HG02610 (cell line): ENCODE measurements at regions not wholly inside any gene's neighbourhood (a gene's known extent, or its start where the extent isn't known, plus 50 kb on each side); places are given as distances from the start of the nearest gene placed in this dataset.

Experiments used
- ATAC-seq: cut with Tn5 transposase; IDR thresholded peaks from one replicate; pipeline ENCODE4 v1.9.1; 2021; ENCODE audit warnings: mild to moderate bottlenecking, moderate library complexity; ENCODE audit not compliant: unreplicated experiment

DNA sequence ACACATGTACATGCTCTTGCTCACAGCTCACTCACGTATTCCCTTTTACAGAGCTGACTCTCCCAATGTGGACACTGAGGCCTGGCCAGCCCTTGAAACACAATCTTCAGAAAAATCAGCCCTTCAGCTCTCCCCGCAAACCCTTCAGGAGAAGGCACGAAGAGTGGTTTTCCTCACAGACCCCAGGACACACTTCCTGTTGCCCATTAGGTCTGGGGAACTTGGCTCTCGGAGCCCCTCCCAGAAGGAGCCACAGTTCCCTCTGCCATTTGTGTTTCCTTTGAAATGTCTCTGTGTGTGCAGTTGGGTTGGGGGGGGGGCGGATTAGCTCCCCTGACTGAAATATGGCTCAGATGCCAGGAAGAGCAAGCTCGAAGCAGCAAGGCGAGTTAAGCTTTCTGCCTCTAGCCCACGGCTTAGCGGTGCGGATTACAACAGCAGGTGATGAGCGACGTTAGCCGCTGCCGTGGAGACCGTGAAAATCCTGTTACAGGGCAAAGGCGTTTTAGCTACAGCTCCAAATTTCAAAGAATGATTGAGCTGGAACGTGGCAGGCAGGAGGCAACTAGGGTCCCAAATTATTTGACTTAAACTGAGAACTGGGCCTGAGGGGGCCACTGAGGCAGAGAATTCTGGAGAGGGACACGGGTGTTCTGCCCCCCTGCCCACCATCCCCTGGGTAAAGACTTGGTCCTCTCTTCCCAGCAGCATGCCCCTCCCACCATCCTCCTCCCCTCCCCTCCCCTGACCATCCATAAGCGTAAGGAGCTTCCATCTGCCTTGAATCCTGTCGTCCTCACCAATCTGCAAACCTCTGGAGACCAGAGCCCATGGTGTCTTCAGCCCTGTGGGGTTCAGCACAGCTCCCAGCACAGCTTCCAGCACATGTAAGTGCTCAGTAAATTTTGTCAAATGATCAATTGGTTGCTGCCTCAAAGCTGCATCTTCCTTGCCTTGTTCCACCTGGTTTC, 598.6 kb downstream of the BUD13 start:
- no peak for ATAC-seq

DNA sequence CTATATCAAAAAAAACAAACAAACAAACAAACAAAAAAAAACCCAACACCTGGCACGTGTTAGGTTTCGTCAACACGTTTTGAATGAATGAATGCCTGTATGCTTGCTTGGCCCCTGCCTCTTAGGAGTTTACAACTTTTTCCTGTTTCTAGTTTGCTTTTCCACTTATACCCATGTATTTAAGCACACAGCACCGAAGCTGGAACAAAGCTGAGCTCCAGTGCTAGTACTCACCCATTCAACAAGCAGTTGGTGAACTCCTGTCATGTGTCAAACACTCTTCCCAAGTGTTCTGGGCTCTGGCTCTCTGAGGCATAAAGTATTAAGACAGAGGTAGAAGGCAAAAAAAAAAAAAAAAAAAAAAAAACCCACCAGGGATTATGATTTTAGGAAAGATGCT, 599.3 kb downstream of the BUD13 start:
- ATAC-seq, result no peak

DNA sequence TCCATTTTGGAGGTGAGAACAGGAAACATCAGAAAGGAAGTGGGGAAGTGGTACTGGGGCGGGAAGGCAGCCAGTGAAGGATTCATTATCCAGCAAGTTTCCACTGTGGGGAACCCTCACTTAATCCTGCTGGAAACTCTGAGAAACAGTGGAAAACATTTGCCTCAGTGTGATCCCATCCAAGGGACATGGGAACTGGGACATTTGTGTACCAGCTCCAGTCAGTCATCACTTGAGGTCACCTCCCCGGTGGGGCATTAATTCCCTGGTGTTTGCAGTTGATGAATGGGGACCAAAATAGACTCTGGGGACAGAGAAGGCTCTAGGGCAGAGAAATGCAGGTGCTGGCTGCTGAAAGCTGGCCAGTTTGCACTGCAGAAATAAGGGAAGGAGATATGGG, 599.9 kb downstream of the BUD13 start:
- no peak for ATAC-seq

DNA sequence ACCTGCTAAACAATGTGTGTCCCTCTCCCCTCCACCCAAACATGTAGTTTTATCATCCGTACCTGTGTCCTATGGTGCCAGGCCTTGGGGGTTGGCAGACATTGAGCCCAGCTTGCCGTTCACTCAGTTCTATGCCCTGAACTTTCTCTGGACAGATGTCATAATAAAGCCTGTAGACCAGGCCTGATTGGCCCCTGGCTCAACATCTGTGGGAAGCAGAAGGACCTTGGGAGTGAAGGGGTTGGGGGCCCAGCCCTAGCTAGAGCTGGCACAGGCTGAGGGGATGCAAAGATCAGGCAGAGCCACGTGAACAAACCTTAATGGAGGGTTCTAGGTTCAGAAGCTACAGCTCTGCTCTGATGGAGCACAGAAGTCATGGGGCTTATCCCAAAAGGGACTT, 600.6 kb downstream of the BUD13 start:
- ATAC-seq, result no peak

DNA sequence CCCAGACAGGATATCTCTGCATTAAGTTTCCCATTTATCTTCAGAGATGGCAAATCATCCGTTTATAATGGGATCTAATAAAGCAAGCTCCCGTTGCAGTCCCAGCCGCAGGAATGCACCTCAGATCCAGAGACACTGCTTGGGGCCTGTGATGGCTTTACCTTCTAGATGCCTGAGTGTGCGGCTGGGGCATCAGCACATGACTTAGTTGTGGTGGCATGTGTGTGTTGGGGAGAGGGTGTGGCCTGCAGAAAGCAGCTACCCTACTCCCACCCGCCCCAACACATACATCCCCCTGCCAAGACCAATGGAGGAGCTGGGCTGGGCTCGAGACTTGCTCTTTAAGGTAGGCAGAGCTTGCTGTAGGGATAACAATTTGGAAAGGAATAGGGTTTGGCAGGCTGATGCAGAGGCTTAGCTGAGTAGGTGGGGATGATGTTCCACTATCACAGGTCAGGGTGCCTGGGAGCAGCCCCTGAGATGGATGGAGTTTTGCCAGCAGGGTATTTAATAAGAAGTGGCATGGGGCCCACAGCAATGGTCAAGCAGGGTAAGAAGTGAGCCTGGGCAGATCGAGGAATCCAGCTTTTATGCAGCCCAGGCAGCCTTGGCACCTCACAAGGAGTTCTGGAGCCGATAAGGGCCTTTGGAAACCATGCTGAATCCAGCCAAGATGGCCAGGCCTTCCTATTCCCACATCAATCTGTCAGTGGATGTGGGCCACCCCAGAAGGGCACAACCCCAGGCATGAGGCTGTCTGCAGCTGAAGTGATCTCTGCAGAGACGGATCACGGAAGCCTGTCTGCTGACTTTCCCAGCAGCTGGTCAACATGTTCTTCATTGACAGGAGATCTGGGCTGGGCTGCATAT, 601.3 kb downstream of the BUD13 start:
- no peak for ATAC-seq

DNA sequence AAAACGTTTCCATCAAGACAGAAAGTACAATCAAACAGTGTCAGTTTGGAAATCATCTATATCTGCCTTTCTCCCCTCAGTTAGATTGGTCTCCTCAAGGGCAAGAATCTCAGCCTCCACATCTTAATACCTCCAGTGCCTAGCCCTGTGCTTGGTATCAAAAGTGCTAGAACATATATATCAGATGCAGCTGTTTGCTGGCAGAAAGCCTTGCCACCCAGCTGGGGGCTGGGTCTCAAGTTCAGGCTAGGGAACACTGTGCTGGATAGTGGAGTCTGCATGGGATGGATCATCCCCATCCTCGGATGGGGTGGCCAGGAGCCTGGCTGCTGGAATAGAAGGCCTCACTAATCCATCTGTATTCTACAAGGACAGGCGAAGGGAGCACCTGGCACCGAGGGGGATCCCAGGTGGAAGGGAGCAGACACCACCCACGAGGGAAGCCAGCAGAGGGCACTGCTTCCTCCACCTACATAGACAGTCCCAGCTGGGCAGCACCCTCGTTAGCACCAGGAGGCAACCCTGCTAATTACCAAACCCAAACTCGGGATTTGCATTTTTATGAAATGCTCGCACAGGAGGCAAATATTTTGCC, 602.2 kb downstream of the BUD13 start:
- no peak for ATAC-seq

DNA sequence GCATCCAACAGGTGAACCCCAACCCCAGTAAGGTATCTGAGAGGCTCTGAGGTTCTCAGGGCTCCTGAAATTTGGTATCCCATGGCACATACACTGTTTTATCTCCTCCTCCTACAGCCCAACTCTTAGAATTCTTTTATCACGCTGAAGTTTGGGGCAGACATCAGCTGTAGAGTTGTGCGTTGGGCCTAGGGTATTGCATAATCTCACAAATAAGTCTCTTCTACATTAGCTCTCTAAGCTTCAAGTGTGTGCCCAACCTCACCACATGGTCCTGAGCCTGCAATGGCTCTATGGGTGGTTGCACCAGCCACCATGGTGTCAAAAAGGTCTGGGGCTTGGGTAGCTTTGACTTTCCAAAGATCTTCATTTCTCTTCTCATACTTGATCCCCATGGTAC, 603.0 kb downstream of the BUD13 start:
- ATAC-seq, result no peak

DNA sequence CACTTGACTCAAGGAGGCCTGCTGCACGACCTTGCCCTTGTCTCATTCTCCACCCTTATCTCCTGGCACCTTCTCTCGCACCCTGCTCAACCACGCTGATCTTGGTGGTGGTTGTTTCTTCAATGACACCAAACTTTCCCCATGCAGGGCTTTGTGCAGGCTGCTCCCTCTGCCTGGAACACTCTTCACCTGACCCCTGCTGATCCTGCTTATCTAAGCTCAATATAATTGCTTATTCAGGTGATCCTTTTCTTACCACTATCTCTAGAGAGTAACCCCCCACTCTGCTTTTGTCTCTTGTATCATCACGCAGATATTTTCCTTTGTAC, 604.4 kb downstream of the BUD13 start:
- no peak for ATAC-seq

DNA sequence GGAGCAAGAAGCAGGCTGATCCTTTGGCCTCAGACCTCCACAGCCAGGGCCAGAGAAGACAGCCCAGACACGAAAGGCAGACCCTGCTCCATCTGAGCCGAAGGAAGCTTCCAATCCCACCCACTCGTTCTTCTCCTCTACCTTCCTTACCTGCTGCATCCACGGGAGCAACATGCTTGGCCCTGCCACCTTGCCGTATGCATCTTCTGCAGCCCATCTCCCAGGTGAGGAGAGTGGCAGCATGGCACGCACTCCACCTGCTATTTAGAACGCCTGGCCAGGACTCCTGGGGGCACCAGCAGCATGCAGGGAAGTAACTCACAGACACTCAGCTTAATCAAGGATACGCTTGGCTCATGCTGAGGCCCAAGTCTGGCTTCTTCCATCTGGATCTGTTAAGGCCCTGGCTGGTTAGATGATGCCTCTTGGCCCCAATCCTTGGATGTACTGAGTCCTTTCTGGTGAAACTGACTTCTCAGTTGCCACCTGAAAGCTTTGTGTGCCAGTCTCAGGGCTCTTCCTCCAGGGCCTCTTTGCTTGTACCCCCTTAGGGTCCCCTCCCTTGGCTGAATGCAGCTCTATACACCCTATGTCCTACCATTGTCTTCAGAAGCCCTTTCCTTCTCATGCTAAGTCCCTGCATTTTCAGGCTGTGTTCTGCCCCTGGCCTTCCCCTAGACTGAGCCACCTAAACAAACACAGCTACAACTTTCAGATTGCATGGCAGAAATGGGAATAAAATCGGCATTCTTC, 604.9 kb downstream of the BUD13 start:
- no peak for ATAC-seq

DNA sequence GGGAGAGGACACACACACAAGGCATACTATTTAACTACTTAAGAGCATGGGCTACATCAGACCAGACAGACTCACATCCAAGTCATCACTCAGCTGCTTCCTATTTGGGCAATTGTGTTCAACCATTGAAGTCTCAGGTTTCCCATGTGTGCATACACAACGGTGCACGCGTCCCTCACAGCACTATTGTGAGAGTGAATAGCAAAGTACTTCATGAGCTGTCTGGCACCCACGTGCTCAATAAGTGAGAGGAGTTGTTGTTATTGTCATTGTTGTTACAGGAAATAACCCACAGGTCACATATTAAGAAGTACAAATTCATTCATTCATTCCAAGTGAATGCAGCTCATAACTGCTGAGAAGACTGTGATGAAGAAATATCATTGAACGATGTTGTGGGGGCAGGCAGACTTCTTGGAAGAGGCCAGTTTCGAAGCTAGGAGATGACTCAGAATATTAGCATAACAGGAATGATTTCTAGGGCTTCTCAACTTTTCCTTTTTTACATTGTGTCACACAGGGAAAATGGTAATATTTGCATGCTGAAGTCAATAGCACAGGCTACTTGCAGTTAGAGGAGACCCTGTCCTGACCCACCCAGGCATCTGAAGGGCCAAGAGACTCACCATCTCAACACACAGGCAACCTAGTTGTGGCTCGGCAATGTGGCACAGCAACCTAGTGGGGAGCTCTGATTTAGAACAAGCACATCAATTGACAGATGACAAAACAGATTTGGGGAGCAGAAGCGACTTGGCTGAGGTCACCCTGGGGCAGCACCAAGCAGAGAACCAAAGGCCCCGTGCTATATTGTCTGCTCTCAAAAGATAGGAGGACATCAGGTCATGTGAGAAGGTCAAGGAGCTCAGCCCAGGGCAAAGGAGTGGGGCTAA, 606.0 kb downstream of the BUD13 start:
- ATAC-seq, result no peak

DNA sequence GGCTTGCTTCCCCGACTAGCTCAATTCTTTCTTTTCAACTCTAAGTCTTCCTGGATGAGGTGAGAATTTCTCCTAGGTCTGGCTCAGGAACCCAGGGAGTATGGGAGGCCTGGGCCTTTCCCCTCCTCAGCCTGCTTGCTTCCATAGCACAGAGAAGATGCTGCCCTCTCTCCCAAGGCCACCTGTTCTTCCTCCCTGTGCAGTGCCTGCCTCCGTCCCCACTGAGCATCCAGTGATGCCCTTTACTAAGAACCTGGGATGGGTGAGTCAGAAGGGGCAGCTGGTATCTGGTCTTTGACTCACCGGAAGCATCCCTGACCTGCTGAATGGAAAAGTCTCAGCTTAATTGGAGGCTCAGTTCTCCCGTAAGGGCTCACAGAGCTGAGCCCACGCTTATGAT, 607.9 kb downstream of the BUD13 start:
- no peak for ATAC-seq

DNA sequence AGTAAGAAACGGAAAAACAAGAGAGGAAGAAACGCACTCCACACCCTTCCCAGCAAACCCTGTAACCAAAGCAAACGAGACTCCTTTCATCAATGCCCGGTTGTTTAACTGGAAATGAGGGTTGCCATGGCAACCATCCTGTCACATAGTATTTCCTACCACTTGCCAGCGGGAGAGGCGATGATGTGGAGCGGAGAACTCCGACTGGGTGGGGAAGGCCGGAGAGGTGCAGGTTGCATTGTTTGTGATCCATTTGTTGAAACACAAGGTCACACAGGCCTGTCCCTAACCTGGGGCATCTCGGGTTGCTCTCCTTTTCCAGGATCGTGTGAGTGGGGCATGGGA, 609.9 kb downstream of the BUD13 start:
- ATAC-seq, result no peak

DNA sequence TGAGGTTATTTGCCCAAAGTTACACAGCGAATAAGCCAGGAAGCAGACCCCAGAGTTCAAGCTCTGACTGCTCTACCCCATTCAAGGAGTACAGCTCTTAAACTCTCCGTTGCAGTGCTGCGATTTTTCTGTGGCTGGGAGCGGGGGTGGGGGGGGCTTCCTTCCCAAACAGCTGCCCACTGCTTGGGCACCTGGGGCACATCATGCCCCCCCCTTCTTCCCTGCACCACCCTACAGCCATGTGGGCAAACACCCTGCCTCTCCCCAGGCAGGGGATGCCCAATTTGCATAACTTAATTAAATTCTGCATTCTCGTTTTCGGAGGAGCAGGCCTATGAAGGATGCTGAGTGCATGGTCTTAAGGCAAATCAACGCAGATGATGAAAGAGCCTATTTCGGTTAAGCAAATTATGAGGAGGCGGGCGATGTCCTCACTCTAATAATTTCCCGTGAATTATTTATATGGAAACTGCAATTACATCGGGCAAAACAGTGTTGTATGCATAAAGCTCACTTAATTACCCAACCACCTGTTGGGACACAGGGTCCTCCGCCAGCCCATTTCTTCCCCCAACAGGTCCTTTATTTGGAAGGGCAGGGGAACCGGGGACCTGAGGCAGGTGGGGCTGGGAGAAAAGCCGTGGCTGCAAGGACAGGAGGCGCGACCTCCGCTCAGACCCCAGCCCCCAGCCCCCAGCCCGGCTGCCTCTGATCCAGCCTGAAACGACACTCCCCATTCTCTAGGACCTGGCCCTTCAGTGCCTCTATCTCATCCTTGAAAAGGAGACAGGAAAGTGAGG, 610.5 kb downstream of the BUD13 start:
- ATAC-seq, result no peak

DNA sequence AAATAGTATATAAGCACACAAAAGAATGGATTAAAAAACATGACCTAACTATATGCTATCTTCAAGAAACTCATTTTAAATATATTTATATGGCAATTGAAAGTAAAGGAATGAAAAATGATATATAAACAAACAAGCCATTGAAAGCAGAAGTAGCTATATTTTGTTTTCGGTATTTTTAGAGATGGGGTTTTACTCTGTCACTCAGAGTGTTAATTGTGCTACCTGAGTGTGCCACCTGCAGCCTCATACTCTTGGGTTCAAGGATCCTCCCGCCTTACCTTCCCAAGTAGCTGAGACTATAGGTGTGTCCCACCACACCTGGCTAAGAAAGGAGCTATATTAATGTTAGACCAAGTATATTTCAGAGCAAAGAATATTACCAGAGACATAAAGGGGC, 624.1 kb downstream of the BUD13 start:
- ATAC-seq, result no peak

DNA sequence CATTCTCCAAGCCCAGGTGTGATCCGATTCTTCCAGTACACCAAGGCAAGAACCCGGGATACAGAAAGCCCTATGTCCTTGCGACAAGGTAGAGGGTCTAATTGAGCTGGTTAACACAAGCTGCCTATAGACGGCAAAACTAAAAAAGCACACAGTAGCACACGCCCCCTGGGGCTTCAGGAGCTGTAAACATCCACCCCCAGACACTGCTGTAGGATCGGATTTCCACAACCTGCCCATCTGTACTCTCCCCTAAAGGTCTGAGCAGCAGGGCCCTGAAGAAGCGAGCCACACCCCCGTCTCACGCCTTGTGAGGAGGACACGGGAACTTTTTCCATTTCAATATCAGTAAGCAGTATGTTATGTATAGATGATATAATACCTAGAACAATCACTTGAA, 624.7 kb downstream of the BUD13 start:
- ATAC-seq, result no peak

DNA sequence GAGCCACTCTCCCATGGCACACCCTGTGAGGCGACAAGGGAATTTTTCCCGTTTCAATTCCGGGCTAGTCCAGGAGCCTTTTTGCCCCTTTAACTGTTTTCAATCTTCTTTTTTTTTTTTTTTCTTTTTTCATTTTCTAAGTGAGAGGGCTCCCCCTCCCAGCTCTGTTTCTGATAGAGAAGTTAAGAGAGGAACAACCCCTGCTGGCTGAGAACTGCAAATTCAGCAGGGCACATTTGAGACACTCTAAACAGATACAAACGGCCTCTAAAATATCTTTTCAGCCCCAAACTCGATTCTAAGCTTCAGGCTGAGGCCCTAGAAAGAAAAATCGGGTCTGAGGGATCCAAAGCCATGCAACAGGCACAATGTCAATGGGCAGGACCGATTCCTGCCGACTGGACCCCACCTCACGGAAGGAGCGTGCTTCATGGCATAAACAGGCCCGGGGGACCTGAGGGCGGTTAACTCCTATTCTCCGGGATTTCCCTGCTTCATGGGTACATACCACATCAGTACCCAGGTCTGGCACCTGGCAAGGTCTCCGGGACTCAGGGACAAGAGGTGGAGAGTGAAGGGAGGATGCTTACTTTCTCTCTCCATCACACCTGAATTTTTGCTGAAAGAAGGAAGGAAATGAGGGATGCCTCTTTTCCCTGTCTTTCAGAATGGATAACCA, 627.5 kb downstream of the BUD13 start:
- no peak for ATAC-seq

DNA sequence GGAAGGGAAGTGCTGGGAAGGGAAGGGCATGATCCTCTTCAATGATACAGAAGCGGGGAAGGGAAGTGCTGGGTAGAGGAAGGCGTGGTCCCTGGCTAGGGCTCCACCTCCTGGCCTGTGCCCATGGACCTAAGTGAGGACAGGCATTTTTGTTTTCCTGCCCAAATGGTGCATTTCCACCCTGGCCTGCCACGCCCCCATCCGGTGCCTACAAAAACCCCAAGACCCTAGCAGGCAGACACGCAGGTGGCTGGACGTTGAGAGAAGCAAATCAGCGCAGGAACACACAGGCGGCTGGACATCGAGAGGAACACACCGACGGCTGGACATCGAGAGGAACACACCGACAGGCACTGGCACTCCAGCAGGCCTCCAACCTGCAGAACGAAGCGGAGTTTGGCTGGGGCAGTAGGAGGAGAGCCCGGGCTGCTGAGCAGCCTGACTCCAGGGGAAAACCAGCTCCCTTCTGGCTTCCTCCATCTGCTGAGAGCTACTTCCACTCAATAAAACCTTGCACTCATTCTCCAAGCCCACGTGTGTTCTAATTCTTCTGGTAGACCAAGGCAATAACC, 628.3 kb downstream of the BUD13 start:
- no peak for ATAC-seq

DNA sequence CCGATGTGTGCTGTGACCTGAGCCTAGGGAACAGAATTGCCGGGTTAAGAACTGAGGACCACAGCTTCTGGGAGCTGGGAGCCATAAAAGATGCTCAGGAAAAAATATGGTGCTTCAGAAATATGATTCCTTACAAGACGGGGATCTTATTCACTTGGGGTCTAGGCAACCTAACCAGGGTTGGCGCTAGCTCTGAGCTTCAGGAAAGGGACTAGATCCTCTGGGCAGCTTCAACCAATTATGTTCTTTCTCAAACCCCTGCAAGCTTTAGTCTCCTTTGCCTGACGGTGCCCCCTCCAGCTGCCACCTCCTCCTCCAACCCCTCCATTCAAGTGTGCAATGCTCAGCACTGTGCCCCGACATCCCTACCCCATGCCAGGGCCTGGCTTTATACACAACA, 634.1 kb upstream of the CADM1 start:
- ATAC-seq, result no peak
